Anterior cingulate cortex (tissue), 58 donors: ENCODE measurements at regions not wholly inside any gene's neighbourhood (a gene's known extent, or its start where the extent isn't known, plus 50 kb on each side); places are given as distances from the start of the nearest gene placed in this dataset.

Experiments used
- DNase-seq, 58 donors: peaks; one replicate each; lab custom pipeline; 2025; lab: John Stamatoyannopoulos, UW

- DNase-seq = peak in 41 of 58 donors; percentile 15 to 68 (median 42)
Observed at GRCh38 chr22:48574776-48575617, 1252.7 kb downstream of the BRD1 start.

- DNase-seq = no peak
Observed at GRCh38 chr22:48573766-48574165, 1253.9 kb downstream of the BRD1 start.

- DNase-seq = no peak
Observed at GRCh38 chr22:48572951-48573350, 1254.7 kb downstream of the BRD1 start.

DNA sequence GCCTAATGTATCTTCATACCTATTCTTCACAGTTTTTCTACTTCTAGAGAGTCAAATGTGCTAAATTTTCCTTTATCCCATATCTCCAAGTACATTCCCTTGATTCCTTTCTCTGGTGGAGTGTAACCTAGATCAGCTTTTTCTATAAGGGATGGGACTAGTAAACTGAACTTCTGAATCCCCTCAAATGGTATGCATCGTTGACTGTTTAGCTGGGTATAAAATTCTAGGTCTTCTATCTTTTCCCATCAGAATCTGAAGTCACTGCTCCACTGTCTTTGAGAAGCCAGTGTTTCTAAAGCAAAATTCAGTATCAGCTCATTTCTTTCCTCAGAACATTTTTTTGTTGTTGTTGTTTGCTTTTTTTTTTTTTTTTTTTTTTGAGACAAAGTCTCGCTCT, 1256.8 kb downstream of the BRD1 start:
- DNase-seq = no peak

- DNase-seq = no peak
Observed at GRCh38 chr22:48569476-48570233, 1258.0 kb downstream of the BRD1 start.

DNA sequence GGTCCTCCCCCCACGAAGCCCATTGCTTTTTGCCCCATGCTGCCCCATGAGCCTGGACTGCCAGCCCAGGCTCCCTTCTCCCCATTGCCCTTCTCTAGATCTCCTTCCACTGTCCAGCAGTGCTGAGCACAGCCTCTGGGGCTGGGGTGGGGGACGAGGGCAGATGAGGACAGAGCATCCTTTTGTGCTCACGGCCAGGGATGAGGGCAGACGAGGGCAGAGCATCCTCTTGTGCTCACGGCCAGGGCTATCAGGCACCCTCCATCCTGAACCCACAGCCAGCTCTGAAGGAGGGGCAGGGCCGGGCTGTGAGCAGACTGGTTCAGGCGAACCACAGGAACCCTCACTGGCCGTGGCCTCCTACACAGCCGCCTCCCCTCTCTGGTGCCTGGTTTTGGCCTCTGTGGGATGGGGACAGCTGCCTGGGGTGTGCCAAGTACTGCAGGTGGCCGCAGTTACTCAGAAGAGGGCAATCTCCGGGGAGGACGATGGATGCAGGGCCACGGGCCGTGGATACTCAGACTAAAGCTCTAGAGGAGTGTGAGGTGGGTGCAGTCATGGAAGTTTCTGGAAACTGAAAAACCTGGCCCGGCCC, 1258.8 kb downstream of the BRD1 start:
- DNase-seq = peak in 35 of 58 donors; percentile 19 to 81 (median 41)

GRCh38 chr22:48567213-48567975, 1260.3 kb downstream of the BRD1 start:
- no peak for DNase-seq

GRCh38 chr22:48566741-48567140, 1260.9 kb downstream of the BRD1 start:
- no peak for DNase-seq

DNA sequence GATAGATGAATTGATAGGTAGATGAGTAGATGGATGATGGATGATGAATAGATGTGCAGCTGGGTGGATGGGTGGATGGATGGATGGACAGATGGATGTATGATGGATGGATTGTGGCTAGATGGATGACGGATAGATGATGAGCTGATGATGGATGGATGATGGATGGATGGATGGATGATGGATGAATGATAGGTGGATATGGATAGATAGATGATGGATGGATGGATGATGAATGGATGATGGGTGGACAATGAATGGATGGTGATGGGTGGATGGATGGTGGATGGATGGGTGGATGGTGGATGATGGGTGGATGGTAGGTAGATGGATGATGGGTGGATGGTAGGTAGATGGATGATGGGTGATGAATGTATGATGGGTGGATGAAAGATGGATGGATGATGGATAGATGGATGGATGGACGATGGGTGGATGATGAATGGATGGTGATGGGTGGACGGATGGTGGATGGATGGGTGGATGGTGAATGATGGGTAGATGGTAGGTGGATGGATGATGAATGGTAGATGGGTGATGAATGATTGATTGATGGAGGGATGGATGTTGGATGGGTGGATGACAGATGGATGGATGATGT, 1261.7 kb downstream of the BRD1 start:
- no peak for DNase-seq

GRCh38 chr22:48564995-48565394, 1262.7 kb downstream of the BRD1 start:
- no peak for DNase-seq

DNA sequence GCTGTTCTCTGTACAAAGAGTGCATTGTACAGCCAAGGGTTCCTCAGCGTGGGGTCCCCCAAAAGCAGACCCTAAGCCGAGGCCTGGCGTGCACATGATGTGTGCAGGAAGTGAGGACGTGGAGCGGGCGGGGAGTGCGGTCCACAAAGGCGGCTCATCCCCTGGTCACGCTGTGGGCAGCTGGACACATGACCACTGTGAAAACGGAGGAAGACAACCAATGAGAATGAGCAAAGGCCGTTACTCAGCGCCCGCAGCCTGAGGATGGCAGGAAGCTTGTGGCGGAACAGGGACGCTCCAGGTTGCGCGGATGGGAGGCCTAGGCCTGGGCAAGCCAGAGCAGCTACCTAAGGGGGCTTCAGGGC, 1263.7 kb downstream of the BRD1 start:
- DNase-seq = no peak

DNA sequence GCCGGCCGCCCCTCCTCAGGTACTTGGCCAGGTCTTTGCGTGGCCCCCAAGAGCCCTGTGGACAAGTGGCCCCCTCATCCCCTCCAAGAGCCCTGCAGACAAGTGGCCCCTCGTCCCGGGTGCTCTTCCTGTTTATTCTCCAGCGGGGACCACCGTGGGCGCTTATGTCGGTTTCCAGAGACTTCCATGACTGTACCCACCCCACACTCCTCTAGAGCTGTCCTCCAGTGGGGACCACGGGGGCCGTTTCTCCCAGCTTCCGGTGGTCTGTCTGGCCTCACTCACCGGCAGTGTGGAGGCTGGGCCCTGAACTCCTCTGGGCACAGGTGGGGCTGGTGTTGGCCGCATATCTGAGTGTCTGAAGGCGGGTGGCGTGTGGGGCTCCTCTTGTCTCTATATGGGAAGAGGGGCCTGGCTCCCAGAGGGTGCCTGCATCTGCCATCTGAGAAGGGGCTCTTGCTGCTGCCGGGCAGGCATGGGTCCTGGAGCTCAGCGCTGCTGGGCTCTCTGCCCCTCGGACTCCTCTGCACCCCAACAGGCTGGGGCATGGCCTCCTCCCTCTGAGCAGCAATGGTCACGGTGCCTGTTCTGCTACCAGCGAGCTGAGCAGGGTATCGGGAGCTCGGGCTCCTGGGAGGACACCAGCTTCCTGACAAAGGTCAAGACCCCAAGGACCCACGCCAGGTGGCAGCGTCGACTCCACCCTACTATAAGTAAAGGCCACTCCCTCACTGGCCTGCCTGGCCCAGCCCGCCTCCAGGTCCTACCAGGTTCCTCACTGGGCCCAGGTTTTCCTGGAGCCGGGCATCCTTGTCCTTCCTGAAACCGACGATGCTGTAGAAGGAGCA, 1264.3 kb downstream of the BRD1 start:
- no peak for DNase-seq

GRCh38 chr22:48561676-48562075, 1266.0 kb downstream of the BRD1 start:
- DNase-seq = no peak

DNA sequence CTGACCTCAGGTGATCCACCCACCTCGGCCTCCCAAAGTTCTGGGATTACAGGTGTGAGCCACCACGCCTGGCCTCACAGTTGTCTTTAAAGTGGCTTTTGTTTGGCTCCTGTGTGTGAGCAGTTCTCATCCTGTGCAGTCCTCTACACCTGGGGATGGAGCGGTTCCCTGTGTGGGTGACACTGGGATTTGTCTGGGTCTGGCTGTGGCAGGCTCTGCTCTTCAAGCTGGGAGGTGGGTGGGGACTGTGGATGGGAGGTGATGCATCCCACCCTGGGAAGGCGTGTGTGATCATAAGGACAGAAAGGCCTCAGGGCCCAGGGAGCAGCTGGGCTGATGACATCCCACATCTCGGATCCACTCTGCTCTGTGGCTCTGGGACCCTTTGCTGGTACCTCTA, 1266.8 kb downstream of the BRD1 start:
- no peak for DNase-seq

- DNase-seq = no peak
Observed at GRCh38 chr22:48560389-48560751, 1267.3 kb downstream of the BRD1 start.

DNA sequence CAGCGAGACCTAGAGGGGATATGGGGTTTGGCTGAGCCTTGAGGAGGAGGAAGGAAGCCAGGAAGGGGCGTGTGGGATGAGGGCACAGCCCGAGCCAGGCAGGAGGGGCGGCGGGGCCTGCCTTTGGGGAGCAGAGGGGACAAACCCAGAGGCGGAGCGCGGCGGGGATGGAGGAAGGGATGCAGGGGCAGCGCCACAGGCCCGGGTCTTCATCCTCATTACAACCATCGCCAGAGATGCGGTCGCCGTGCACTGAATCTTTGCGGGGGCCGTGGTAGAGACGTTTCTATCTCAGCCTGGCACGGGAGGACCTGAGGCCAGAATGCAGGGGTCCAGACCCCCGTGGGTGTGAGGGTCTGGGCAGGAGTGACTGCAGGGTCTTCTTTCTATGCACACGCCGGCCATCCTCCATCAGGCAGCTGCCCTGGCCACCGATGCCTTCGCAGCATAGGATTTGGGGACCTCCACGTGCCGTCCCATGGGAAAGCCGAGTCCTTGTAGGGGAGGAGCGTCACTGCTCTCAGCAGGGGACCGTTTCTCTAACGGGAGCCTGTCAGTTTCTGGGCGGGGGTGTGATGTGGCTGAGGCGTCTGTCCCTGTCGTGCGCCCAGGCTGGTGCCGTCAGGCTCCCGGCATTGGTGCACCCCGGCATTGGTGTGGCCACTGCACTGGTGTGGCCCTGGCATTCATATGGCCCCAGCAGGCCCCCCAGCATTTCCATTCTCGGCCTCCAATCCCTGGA, 1267.9 kb downstream of the BRD1 start:
- DNase-seq = no peak

DNA sequence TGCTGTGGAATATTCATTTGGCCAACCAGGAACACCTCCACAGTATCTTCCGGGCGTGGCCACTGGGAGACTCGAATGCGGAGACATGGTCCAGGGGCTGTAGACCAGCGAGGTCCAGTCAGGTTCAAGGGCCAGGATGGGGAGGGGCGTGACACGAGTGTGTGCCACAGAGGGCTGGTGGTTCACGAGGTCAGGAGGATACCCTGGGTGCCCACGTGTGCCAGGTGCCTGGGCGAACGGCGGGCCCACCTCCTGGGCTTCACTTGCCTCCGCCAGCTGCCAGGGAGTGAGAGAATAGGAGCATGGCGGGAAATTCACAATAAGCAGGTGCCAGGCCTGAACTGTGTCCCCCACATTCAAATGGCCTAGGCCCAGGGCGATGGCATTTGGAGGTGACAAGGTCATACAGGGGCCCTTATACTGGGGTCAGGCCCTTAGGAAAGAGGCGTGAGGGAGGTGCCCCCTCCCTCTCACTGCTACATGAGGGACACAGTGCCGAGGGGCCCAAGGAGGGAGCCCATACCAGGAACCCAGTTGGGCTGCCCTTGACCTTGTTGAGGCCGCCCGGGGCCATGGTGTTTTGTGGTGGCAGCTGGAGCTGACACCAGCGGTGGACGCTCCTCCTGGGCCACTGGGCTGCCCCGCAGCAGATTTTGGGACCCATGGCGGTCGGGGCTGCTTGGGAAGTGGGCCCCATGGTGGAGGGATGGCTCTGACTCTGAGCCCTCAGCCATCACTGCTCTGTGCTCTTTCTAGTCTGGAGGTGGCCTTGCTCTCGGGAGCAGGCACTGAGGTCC, 1268.9 kb downstream of the BRD1 start:
- no peak for DNase-seq

- no peak for DNase-seq
Observed at GRCh38 chr22:48558016-48558415, 1269.7 kb downstream of the BRD1 start.
